WERI-Rb-1 (cell line): ENCODE measurements at regions not wholly inside any gene's neighbourhood (a gene's known extent, or its start where the extent isn't known, plus 50 kb on each side); places are given as distances from the start of the nearest gene placed in this dataset.

Experiments used
- DNase-seq: peaks from one replicate; pipeline ENCODE4 v3.0.0-alpha.2; 2020
- H3K27ac ChIP-seq: fragments of 250-450 bp; sonication (Bioruptor Pico); 2 replicates; pipeline ENCODE4 v1.5.1; 2020; ENCODE audit warnings: mild to moderate bottlenecking, moderate library complexity
- H3K27me3 ChIP-seq: fragments of 250-450 bp; sonication (Bioruptor Pico); 2 replicates; pipeline ENCODE4 v1.5.1; 2021; ENCODE audit warnings: mild to moderate bottlenecking, low read depth, moderate library complexity; ENCODE audit not compliant: insufficient read depth, severe bottlenecking
- H3K36me3 ChIP-seq: fragments of 250-450 bp; sonication (Bioruptor Pico); 2 replicates; pipeline ENCODE4 v1.5.1; 2020; ENCODE audit warnings: mild to moderate bottlenecking, moderate library complexity
- H3K4me3 ChIP-seq: 2 replicates; pipeline ENCODE4 v1.5.1; 2011; ENCODE audit warnings: low read depth, mild to moderate bottlenecking, control low read depth, low read length
- H3K9me3 ChIP-seq: fragments of 250-450 bp; sonication (Bioruptor Pico); 2 replicates; pipeline ENCODE4 v1.5.1; 2021; ENCODE audit warnings: mild to moderate bottlenecking, moderate library complexity; ENCODE audit not compliant: severe bottlenecking
- CTCF ChIP-seq: IDR thresholded peaks from 2 replicates; pipeline ENCODE4 v1.5.1; 2011; ENCODE audit warnings: low read depth, mild to moderate bottlenecking, control low read depth, inconsistent platforms, low read length

GRCh38 chr13:53126841-53127245 is 98.2 kb downstream of the OLFM4 start:
- Histone ChIP-seq H3K36me3 (no peaks in the 10 kb centered on the region), H3K27ac (no peak overlapping the region), H3K9me3 (no peaks in the 10 kb centered on the region), H3K4me3 (no peak overlapping the region), H3K27me3 (no peaks in the 10 kb centered on the region)
- no peak for TF ChIP-seq CTCF
- no peak for DNase-seq

DNA sequence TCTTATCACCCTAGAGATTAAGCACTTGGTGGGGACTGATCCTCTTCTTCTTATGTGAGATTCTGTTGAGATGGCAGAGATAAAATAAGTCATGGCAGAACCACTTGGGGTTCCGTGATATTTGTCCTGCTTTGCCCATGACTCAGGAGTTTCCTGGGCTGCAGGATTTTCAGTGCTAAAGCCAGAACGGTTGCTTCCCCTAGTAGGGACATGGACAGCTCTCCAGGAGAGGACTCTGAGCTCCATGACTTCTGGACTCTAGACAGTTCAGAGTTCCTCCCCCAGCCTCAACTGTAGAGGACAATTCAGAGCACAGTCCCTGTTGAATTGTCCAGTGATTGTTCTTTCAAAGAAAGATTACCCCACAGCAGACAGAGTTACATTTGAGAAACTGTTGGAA is 98.8 kb downstream of the OLFM4 start:
- H3K9me3 ChIP-seq: no peaks in the 10 kb centered on the region

DNA sequence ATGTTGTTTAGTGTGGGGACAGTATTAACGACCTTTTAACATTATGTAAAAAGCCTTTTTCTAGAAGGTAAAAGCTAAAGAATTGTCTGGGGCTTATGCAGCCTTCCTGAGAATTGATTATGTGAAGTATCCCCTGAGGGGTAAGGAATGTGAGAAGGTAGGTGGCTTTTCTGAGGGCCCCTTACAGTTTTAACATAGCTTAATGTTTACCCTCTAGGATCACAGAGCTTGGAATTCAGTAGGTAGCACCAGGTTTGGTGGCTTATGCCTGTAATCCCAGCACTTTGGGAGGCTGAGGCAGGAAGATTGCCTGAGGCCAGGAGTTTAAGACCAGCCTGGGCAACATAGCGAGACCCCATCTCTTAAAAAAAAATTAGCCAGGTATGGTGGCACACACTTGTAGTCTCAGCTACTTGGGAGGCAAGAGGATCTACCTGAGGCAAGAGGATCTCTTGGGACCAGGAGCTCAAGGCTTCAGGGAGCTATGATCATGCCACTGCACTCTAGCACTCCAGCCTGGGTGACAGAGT is 101.3 kb downstream of the OLFM4 start:
- H3K27me3 ChIP-seq: no peaks in the 10 kb centered on the region
- no peaks in the 10 kb centered on the region for H3K36me3 ChIP-seq
- H3K4me3 ChIP-seq: no peak overlapping the region
- no peak for DNase-seq
- TF ChIP-seq CTCF: no peak
- no peaks in the 10 kb centered on the region for H3K9me3 ChIP-seq
- no peak overlapping the region for H3K27ac ChIP-seq

More for the DNA sequence above, 98.8 kb downstream of the OLFM4 start:
- Histone ChIP-seq H3K27ac (no peak overlapping the region), H3K36me3 (no peaks in the 10 kb centered on the region), H3K4me3 (no peak overlapping the region), H3K27me3 (no peaks in the 10 kb centered on the region)
- no peak for DNase-seq
- no peak for TF ChIP-seq CTCF

DNA sequence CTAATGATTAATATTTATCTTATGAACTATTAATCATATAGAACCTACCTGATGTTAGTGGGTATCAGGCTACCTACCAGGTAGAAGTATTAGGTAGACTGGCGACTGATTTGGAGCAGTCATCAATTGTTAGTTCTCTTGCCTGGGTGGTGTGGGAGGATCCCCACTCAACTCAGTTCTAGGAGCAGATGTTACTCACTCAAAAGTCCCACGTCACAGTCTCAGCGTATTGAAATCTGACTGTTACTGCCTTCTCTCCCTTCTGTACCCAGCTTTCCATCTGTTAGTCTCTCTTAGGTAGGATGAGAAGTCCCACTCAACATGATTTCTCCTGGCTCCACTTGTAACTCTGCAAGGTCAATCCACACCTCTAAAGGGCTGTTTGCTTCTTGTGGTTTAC is 102.7 kb downstream of the OLFM4 start:
- Histone ChIP-seq H3K36me3 (no peaks in the 10 kb centered on the region), H3K27ac (no peak overlapping the region), H3K4me3 (no peak overlapping the region), H3K27me3 (peaks cover 9% of the 10 kb centered on the region), H3K9me3 (no peaks in the 10 kb centered on the region)
- DNase-seq: no peak
- TF ChIP-seq CTCF: no peak

GRCh38 chr13:53135301-53135700 is 106.7 kb downstream of the OLFM4 start:
- Histone ChIP-seq H3K27ac (no peak overlapping the region), H3K36me3 (no peaks in the 10 kb centered on the region), H3K9me3 (no peaks in the 10 kb centered on the region), H3K4me3 (no peak overlapping the region), H3K27me3 (peaks cover 9% of the 10 kb centered on the region)
- no peak for TF ChIP-seq CTCF
- DNase-seq: no peak

DNA sequence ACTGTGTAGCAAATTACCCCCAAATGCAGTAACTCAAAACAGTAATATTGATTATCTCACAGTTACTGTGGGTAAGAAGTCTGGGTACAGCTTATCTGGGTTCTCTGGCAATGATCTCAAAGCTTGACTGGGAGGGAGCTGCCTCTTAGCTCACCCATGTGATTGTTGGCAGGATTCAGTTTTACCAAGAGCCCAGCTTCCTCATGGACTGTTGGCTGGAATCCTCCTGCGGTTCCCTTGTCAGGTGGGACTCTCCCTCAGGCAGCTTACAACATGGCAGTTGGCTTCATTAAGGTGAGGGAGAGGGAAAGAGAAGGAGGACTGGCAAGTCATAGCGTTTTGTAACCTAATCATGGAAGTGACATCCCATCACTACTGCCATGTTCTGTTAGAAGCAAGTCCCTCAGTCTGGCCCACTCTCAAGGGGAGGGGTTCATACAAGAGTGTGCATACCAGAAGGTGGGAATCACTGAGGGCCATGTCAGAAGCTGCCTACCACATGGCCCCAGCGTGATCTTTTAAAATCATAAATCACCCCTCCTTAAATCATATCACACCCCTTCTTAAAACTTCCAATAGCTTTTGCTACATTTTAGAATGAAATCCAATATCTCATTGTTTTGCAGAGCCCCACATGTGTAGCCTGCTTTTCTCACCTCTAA is 108.1 kb downstream of the OLFM4 start:
- Histone ChIP-seq H3K36me3 (no peaks in the 10 kb centered on the region), H3K27ac (no peak overlapping the region), H3K4me3 (no peak overlapping the region), H3K27me3 (peaks cover 9% of the 10 kb centered on the region), H3K9me3 (no peaks in the 10 kb centered on the region)
- DNase-seq: no peak
- no peak for TF ChIP-seq CTCF
